WTC11 (cell line): ENCODE measurements at regions not wholly inside any gene's neighbourhood (a gene's known extent, or its start where the extent isn't known, plus 50 kb on each side); places are given as distances from the start of the nearest gene placed in this dataset.

ENCODE experiments used
- ATAC-seq: fragments of 200-7000 bp; cut with Tn5 transposase; 2 replicates; pipeline ENCODE4 v1.10.0; 2021; ENCODE audit warnings: mild to moderate bottlenecking, moderate library complexity
- CTCF ChIA-PET: fragments of 300-600 bp; sonication (Branson Sonifier 250); formaldehyde crosslinking; loops from one replicate; lab custom pipeline; 2021; ENCODE audit warnings: antibody characterized with exemption; lab: Charles Lee
- POLR2A ChIA-PET: fragments of 350-600 bp; sonication (Branson Sonifier 250); formaldehyde crosslinking; loops from one replicate; lab custom pipeline; 2021; ENCODE audit warnings: antibody characterized with exemption; lab: Charles Lee
- DNase-seq: peaks from one replicate; pipeline ENCODE4 v3.0.0; 2021; ENCODE audit warnings: low spot score
- H3K27ac Mint-ChIP-seq: 2 replicates; pipeline ENCODE4 v1.8.0; 2021; ENCODE audit warnings: mixed read lengths
- H3K27me3 Mint-ChIP-seq: 2 replicates; pipeline ENCODE4 v1.8.0; 2021; ENCODE audit warnings: low read depth, mild to moderate bottlenecking, moderate library complexity, mixed read lengths
- H3K36me3 Mint-ChIP-seq: 2 replicates; pipeline ENCODE4 v1.8.0; 2021; ENCODE audit warnings: mixed read lengths
- H3K4me1 Mint-ChIP-seq: 2 replicates; pipeline ENCODE4 v1.8.0; 2022; ENCODE audit warnings: mixed read lengths
- H3K4me3 Mint-ChIP-seq: 2 replicates; pipeline ENCODE4 v1.8.0; 2021; ENCODE audit warnings: mild to moderate bottlenecking, moderate library complexity, mixed read lengths
- H3K9me3 Mint-ChIP-seq: 2 replicates; pipeline ENCODE4 v1.8.0; 2021; ENCODE audit warnings: mixed read lengths
- ARID4B ChIP-seq: sonication (generic); formaldehyde crosslinking; IDR thresholded peaks from 2 replicates; pipeline ENCODE4 v1.8.0; 2023; ENCODE audit warnings: missing genetic modification reagents, mild to moderate bottlenecking, borderline replicate concordance
- ATF1 ChIP-seq: sonication (generic); formaldehyde crosslinking; IDR thresholded peaks from 2 replicates; pipeline ENCODE4 v1.8.1; 2023; ENCODE audit warnings: mild to moderate bottlenecking, moderate library complexity, missing genetic modification reagents
- CBFB ChIP-seq: sonication (generic); formaldehyde crosslinking; IDR thresholded peaks from 2 replicates; pipeline ENCODE4 v1.8.1; 2022; ENCODE audit warnings: mild to moderate bottlenecking, low read depth, missing genetic modification reagents
- CREB1 ChIP-seq: sonication (generic); formaldehyde crosslinking; IDR thresholded peaks from 2 replicates; pipeline ENCODE4 v1.8.0; 2023; ENCODE audit warnings: mild to moderate bottlenecking, missing genetic modification reagents
- EMX1 ChIP-seq: fragments of 250-450 bp; sonication (Bioruptor Pico); IDR thresholded peaks from 2 replicates; pipeline ENCODE4 v1.8.0; 2021; ENCODE audit warnings: mild to moderate bottlenecking
- ESRRA ChIP-seq: sonication (generic); formaldehyde crosslinking; IDR thresholded peaks from 2 replicates; pipeline ENCODE4 v1.8.1; 2022; ENCODE audit warnings: mild to moderate bottlenecking, missing genetic modification reagents, borderline replicate concordance
- FOXJ3 ChIP-seq: sonication (generic); formaldehyde crosslinking; IDR thresholded peaks from 2 replicates; pipeline ENCODE4 v1.9.0; 2021; ENCODE audit warnings: missing genetic modification reagents, mild to moderate bottlenecking, borderline replicate concordance
- FOXK1 ChIP-seq: sonication (generic); formaldehyde crosslinking; IDR thresholded peaks from 2 replicates; pipeline ENCODE4 v1.8.0; 2022; ENCODE audit warnings: mild to moderate bottlenecking, moderate library complexity, missing genetic modification reagents
- JUN ChIP-seq: sonication (generic); formaldehyde crosslinking; IDR thresholded peaks from 2 replicates; pipeline ENCODE4 v1.8.0; 2023; ENCODE audit warnings: mild to moderate bottlenecking, missing genetic modification reagents
- MYBL2 ChIP-seq: sonication (generic); formaldehyde crosslinking; IDR thresholded peaks from 2 replicates; pipeline ENCODE4 v1.8.1; 2023; ENCODE audit warnings: mild to moderate bottlenecking, moderate library complexity, missing genetic modification reagents
- NFATC4 ChIP-seq: fragments of 250-450 bp; sonication (Bioruptor Pico); IDR thresholded peaks from 2 replicates; pipeline ENCODE4 v1.9.0; 2021; ENCODE audit warnings: mild to moderate bottlenecking
- NFE2L1 ChIP-seq: sonication (generic); formaldehyde crosslinking; IDR thresholded peaks from 2 replicates; pipeline ENCODE4 v1.8.1; 2023; ENCODE audit warnings: missing genetic modification reagents
- OVOL2 ChIP-seq: fragments of 250-450 bp; sonication (Bioruptor Pico); IDR thresholded peaks from 2 replicates; pipeline ENCODE4 v1.9.0; 2021; ENCODE audit warnings: mild to moderate bottlenecking, borderline replicate concordance
- SMAD3 ChIP-seq: sonication (generic); formaldehyde crosslinking; IDR thresholded peaks from 2 replicates; pipeline ENCODE4 v1.8.0; 2022; ENCODE audit warnings: missing genetic modification reagents, mild to moderate bottlenecking, borderline replicate concordance
- TEAD1 ChIP-seq: sonication (generic); formaldehyde crosslinking; IDR thresholded peaks from 2 replicates; pipeline ENCODE4 v1.8.0; 2022; ENCODE audit warnings: mild to moderate bottlenecking, missing genetic modification reagents
- TEAD4 ChIP-seq: sonication (generic); formaldehyde crosslinking; IDR thresholded peaks from 2 replicates; pipeline ENCODE4 v1.8.0; 2022; ENCODE audit warnings: mild to moderate bottlenecking, missing genetic modification reagents
- ZNF219 ChIP-seq: sonication (generic); formaldehyde crosslinking; IDR thresholded peaks from 2 replicates; pipeline ENCODE4 v1.8.0; 2023; ENCODE audit warnings: missing genetic modification reagents, mild to moderate bottlenecking, borderline replicate concordance
- ZSCAN18 ChIP-seq: fragments of 250-450 bp; sonication (Bioruptor Pico); IDR thresholded peaks from 2 replicates; pipeline ENCODE4 v2.1.2; 2022; ENCODE audit warnings: mild to moderate bottlenecking, moderate library complexity
- TF ChIP-seq, protein P1 (sequence below): sonication (generic); formaldehyde crosslinking; IDR thresholded peaks from 2 replicates; pipeline ENCODE4 v1.8.1; 2022; ENCODE audit warnings: low read depth, mild to moderate bottlenecking, moderate library complexity, missing genetic modification reagents, borderline replicate concordance
- TF ChIP-seq, protein P2 (sequence below): sonication (generic); formaldehyde crosslinking; IDR thresholded peaks from 2 replicates; pipeline ENCODE4 v1.8.0; 2022; ENCODE audit warnings: mild to moderate bottlenecking, missing genetic modification reagents
- TF ChIP-seq, protein P3 (sequence below): sonication (generic); formaldehyde crosslinking; IDR thresholded peaks from 2 replicates; pipeline ENCODE4 v1.8.0; 2022; ENCODE audit warnings: mild to moderate bottlenecking, missing genetic modification reagents
- TF ChIP-seq, protein P4 (sequence below): sonication (generic); formaldehyde crosslinking; IDR thresholded peaks from 2 replicates; pipeline ENCODE4 v1.8.1; 2023; ENCODE audit warnings: mild to moderate bottlenecking, missing genetic modification reagents, moderate library complexity

DNA sequence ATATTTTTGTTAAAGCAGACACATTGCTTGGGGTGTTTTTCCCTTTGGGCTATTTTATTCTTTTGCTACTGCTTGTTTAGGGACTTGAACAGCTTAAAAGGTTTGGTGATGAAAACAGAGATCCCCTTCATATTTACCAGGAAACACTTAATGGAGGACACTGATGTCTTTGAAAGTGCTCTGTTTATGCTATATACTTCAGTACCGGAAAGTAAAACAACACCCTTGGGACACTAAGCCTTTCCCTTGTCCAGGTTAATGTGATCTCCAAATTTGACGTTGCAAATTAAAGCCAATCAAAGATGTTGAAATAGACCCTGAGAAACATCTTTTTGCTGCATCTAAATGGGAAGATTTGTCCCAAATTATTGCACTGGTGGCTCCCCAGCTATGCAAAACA lies 564.6 kb upstream of the PKDCC start (continued):
- TF ChIP-seq, protein P1, sequence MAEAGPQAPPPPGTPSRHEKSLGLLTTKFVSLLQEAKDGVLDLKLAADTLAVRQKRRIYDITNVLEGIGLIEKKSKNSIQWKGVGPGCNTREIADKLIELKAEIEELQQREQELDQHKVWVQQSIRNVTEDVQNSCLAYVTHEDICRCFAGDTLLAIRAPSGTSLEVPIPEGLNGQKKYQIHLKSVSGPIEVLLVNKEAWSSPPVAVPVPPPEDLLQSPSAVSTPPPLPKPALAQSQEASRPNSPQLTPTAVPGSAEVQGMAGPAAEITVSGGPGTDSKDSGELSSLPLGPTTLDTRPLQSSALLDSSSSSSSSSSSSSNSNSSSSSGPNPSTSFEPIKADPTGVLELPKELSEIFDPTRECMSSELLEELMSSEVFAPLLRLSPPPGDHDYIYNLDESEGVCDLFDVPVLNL (CRISPR knock-in tag): no peak
- no peak for TF ChIP-seq TEAD1 (CRISPR knock-in tag)

DNA sequence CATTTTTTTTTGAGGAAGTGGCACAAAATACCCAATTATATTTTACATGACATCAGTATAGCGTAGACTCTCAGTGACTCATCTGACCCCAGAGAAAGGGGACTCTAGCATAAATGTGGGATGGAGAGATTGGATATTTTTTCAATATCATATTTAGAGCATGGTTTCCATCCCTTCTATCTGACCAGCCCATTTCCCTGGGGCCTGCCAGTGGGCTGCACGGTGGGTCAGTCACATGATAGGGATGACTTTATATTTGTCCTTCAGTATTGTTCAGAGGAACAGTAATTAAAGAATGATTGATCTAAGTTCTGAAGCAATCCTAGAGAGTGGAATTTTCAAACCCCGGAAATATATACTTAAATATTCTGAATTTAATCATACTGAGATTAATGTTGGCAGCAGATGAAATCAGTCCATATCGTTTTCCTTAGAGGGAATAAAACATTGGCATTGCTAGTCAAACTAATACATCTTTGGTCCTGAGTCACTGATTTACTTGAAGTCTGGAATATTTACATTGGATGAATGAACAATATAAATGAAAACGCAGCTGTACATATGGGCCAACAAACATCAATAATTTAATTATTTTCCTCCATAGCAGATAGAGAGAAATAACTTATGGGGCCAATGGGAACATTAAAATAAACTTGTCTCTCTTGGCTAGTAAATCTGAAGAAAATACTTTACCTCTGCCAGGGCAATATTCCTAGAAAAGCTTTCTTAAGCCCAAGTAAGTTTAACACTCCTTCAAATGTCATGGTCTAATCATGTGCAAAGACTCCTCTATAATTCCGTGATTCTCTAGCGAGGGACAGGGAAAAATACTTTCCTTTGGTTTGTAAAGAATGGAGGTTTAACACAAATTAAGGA lies 563.6 kb upstream of the PKDCC start:
- ATAC-seq (no peak), DNase-seq (no peak)
- ChIA-PET CTCF (no interaction called here), POLR2A (no interaction called here)
- Mint-ChIP-seq H3K9me3 (peaks cover 17% of the 10 kb centered on the region), H3K27ac (no peak overlapping the region), H3K27me3 (no peaks in the 10 kb centered on the region), H3K4me1 (no peaks in the 10 kb centered on the region), H3K36me3 (0 out of 2 replicates have a peak, but pooled peaks cover 4% of the 10 kb centered on the region), H3K4me3 (no peak overlapping the region)
- TF ChIP-seq FOXJ3 (CRISPR knock-in tag): no peak

- no peak for ATAC-seq
- Mint-ChIP-seq H3K4me1 (no peaks in the 10 kb centered on the region), H3K9me3 (peaks cover 19% of the 10 kb centered on the region), H3K4me3 (no peak overlapping the region), H3K27ac (no peak overlapping the region), H3K36me3 (0 out of 2 replicates have a peak, but pooled peaks cover 4% of the 10 kb centered on the region), H3K27me3 (no peaks in the 10 kb centered on the region)
- CTCF ChIA-PET: no interaction called here
- POLR2A ChIA-PET: no interaction called here
- TF ChIP-seq ARID4B (CRISPR knock-in tag) (no peak), OVOL2 (CRISPR knock-in tag) (no peak), TEAD4 (CRISPR knock-in tag) (no peak), SMAD3 (CRISPR knock-in tag) (no peak), JUN (CRISPR knock-in tag) (no peak), ESRRA (CRISPR knock-in tag) (no peak), NFATC4 (CRISPR knock-in tag) (no peak), CBFB (CRISPR knock-in tag) (no peak), MYBL2 (CRISPR knock-in tag) (no peak)
- no peak for DNase-seq
Measured at GRCh38 chr2:41484858-41485234, 563.0 kb upstream of the PKDCC start.

- ChIA-PET POLR2A (no interaction called here), CTCF (no interaction called here)
- no peak for ATAC-seq
- Mint-ChIP-seq H3K4me3 (no peak overlapping the region), H3K27ac (no peak overlapping the region), H3K9me3 (peaks cover 30% of the 10 kb centered on the region), H3K4me1 (no peaks in the 10 kb centered on the region), H3K36me3 (0 out of 2 replicates have a peak, but pooled peaks cover 6% of the 10 kb centered on the region), H3K27me3 (no peaks in the 10 kb centered on the region)
- DNase-seq: no peak
- TF ChIP-seq NFE2L1 (CRISPR knock-in tag) (no peak), ZSCAN18 (CRISPR knock-in tag) (no peak), TEAD1 (CRISPR knock-in tag) (no peak), CREB1 (CRISPR knock-in tag) (no peak), ZNF219 (CRISPR knock-in tag) (no peak), FOXJ3 (CRISPR knock-in tag) (no peak), ATF1 (CRISPR knock-in tag) (no peak), FOXK1 (CRISPR knock-in tag) (no peak), EMX1 (CRISPR knock-in tag) (no peak)
- TF ChIP-seq, protein P2, sequence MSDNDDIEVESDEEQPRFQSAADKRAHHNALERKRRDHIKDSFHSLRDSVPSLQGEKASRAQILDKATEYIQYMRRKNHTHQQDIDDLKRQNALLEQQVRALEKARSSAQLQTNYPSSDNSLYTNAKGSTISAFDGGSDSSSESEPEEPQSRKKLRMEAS (CRISPR knock-in tag): no peak
- TF ChIP-seq, protein P3, sequence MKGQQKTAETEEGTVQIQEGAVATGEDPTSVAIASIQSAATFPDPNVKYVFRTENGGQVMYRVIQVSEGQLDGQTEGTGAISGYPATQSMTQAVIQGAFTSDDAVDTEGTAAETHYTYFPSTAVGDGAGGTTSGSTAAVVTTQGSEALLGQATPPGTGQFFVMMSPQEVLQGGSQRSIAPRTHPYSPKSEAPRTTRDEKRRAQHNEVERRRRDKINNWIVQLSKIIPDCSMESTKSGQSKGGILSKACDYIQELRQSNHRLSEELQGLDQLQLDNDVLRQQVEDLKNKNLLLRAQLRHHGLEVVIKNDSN (CRISPR knock-in tag): no peak
- TF ChIP-seq, protein P4, sequence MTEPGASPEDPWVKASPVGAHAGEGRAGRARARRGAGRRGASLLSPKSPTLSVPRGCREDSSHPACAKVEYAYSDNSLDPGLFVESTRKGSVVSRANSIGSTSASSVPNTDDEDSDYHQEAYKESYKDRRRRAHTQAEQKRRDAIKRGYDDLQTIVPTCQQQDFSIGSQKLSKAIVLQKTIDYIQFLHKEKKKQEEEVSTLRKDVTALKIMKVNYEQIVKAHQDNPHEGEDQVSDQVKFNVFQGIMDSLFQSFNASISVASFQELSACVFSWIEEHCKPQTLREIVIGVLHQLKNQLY (CRISPR knock-in tag): no peak
Measured at GRCh38 chr2:41486948-41487347, 560.9 kb upstream of the PKDCC start.
